ENCODE measurements at regions not wholly inside any gene's neighbourhood (a gene's known extent, or its start where the extent isn't known, plus 50 kb on each side); places are given as distances from the start of the nearest gene placed in this dataset.
"Not testable (repeated sequence)": the region's sequence is repeated elsewhere in the genome, so short reads cannot be mapped to it uniquely, and the experiment has no call there.

- no peak overlapping the region for H3K4me3 ChIP-seq
- TF ChIP-seq CTCF (IDR thresholded peaks at IDR 0.05): no peak
- H3K27ac ChIP-seq: no peak overlapping the region
- DNase-seq (ENCODE audit: low spot score): no peak
Observed at GRCh38 chr12:25352083-25352918, 101.6 kb upstream of the KRAS start.

GRCh38 chr12:25348593-25348895 is 97.8 kb upstream of the KRAS start:
- H3K4me3 ChIP-seq: no peak overlapping the region
- no peak overlapping the region for H3K27ac ChIP-seq
- DNase-seq (ENCODE audit: low spot score): no peak
- TF ChIP-seq CTCF (IDR thresholded peaks at IDR 0.05): no peak

GRCh38 chr12:25347716-25348592 is 97.2 kb upstream of the KRAS start:
- DNase-seq (ENCODE audit: low spot score): no peak
- TF ChIP-seq CTCF (IDR thresholded peaks at IDR 0.05): no peak
- Histone ChIP-seq H3K27ac (no peak overlapping the region), H3K4me3 (no peak overlapping the region)

GRCh38 chr12:25341877-25342276 is 91.1 kb upstream of the KRAS start:
- DNase-seq (ENCODE audit: low spot score); H3K4me3 ChIP-seq; H3K27ac ChIP-seq: not testable (repeated sequence)

GRCh38 chr12:25337916-25338315 is 87.2 kb upstream of the KRAS start:
- no peak overlapping the region for H3K27ac ChIP-seq
- TF ChIP-seq CTCF (IDR thresholded peaks at IDR 0.05): no peak
- no peak for DNase-seq (ENCODE audit: low spot score)
- no peak overlapping the region for H3K4me3 ChIP-seq

- no peak for TF ChIP-seq CTCF (IDR thresholded peaks at IDR 0.05)
- H3K4me3 ChIP-seq: no peak overlapping the region
Observed at GRCh38 chr12:25332143-25332542, 81.4 kb upstream of the KRAS start.

GRCh38 chr12:25328072-25328712 is 77.5 kb upstream of the KRAS start:
- Histone ChIP-seq H3K4me3 (no peak overlapping the region), H3K27ac (no peak overlapping the region)
- DNase-seq (ENCODE audit: low spot score): no peak
- TF ChIP-seq CTCF (IDR thresholded peaks at IDR 0.05): no peak

More at GRCh38 chr12:25332143-25332542, 81.4 kb upstream of the KRAS start:
- DNase-seq (ENCODE audit: low spot score): no peak
- no peak overlapping the region for H3K27ac ChIP-seq
